EH (cell line): ENCODE measurements at regions not wholly inside any gene's neighbourhood (a gene's known extent, or its start where the extent isn't known, plus 50 kb on each side); places are given as distances from the start of the nearest gene placed in this dataset.

Experiments
- DNase-seq: peaks from one replicate; pipeline ENCODE4 v3.0.0-alpha.2; 2015; ENCODE audit warnings: low read depth

GRCh38 chr11:110785398-110785797 lies 73.2 kb upstream of the ARHGAP20 start:
- DNase-seq, result no peak

DNA sequence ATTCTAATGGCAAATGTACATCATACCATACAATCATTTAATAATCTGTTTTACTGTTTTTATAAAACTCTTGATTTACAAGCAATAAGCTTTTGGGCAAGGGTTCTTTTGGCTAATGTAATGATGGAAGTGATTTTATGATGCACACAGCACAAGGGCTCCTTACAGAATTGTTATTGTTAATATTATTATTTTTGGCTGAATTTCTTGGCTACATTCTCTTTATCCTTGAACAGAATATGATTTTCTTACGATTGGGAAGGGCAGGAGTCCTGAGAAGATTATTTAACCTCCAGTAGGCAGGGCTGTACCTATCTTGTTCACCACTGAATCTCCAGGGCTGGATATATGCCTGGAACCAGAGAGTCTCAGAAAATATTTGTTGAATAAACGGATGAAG lies 70.4 kb upstream of the ARHGAP20 start:
- DNase-seq, result no peak

DNA sequence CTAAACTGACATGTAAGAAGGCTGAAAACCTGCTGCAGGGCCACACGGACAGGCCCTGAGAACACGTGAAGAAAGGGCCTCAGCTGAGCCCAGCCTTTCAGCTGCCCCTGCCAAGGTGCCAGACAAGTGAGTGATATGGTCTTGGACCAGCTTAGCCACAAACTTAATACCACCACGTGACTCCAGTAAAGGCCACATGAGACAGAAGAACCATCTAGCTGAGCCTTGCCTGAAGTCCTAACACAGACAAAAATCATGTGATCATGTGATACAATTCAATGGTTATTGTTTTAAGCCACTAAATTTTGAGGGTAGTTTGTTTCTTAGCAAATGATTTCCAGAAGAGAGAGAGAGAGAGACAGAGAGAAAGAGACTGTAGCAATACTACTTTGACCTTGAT lies 66.9 kb upstream of the ARHGAP20 start:
- no peak for DNase-seq

GRCh38 chr11:110778343-110778742 lies 66.1 kb upstream of the ARHGAP20 start:
- peak; percentile 64 for DNase-seq

DNA sequence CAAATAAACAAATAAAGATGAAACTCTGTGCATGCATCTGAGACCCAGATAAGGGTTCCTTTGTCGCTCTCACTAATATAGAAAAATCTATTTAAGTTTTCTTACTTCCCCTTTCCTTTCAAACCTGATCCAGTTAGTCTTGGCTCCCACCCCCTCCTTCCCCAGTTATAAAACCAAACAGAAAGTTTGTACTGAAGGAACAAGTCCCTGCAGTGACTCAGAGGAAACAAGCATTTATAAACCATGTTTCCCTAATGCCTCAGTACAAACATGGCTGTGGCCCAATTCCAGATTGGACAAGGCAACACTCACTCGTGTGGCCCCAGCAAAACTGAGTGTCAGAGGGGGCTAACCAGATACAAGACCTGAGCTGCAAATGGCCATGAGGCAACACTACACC lies 65.5 kb upstream of the ARHGAP20 start:
- DNase-seq, result peak; percentile 71

DNA sequence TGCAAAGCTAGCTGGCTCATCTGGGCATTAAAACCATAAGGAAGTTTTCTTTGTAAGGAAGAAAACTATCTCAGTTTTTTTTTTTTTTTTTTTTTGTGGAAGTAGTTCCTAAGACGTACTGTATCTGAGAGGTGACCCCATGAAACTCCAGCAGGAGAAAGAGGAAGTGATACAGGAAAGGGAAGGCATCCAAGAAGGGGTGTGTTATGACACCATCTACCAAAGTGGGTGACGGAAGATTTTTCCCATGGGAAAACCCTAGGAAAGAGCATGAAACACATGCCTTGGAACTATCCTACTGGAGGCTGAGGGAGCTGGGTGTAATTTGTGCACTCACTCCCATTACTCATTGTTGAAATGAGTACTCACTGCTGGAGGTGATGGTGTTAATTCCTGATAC lies 63.8 kb upstream of the ARHGAP20 start:
- DNase-seq, result peak; percentile 22

- DNase-seq, result peak; percentile 35
Measured at GRCh38 chr11:110774138-110775014, 62.1 kb upstream of the ARHGAP20 start.

DNA sequence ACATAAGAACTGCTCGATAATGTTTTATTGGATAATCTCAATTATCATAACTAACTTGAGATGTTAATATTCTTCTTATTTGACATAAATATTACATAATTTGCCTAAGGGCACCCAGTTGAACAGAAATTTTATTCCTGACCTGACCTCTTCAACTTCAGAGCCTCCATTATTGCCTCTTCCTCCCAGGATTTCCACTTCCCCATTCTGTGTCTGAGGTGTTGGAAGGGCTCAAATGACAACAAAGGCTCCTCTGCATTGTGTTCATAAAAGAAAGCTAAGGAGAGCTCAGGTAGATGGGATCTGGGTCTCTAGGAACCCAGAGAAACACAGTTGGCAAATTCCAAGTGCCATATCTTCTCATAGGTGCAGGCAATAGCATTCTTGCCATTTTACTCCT lies 61.2 kb upstream of the ARHGAP20 start:
- DNase-seq, result no peak

DNA sequence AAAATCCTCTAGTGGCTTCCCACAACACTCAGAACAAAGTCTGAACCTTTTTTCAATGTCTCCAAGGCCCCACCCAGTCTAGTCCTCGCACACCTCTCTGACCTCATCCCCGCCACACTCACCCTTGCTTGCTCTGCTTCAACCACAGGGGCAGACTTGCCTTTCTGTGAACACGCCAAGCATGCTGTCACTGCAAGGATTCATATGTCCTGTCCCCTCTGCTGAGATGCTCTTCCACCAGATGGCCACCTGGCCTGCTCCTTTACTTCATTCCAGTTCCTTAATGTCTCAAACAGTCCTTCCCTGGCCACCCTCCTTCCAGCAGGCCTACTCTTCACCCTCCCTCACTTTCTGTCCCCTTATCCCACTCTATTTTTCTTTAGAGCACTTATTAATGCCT lies 60.6 kb upstream of the ARHGAP20 start:
- no peak for DNase-seq

DNA sequence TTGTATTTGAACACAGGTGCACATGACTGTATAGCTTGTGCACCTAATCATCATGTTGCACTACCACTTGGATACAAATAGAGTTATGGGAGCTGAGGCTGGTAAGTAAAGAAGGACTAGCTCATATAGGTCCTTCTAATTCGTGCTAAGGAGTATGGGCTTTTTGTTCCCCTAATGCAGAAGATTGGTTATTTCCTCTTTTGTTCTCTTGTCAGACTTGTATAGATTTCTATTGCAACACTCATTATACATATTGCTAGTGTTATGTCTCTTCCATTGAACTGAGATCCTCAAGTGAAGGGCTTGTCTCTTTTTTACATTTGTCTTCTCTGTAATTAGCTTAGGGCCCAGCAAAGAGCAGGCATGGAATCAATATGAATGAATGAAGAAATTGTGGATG lies 54.1 kb upstream of the ARHGAP20 start:
- no peak for DNase-seq

GRCh38 chr11:110764485-110764884 lies 52.2 kb upstream of the ARHGAP20 start:
- no peak for DNase-seq

DNA sequence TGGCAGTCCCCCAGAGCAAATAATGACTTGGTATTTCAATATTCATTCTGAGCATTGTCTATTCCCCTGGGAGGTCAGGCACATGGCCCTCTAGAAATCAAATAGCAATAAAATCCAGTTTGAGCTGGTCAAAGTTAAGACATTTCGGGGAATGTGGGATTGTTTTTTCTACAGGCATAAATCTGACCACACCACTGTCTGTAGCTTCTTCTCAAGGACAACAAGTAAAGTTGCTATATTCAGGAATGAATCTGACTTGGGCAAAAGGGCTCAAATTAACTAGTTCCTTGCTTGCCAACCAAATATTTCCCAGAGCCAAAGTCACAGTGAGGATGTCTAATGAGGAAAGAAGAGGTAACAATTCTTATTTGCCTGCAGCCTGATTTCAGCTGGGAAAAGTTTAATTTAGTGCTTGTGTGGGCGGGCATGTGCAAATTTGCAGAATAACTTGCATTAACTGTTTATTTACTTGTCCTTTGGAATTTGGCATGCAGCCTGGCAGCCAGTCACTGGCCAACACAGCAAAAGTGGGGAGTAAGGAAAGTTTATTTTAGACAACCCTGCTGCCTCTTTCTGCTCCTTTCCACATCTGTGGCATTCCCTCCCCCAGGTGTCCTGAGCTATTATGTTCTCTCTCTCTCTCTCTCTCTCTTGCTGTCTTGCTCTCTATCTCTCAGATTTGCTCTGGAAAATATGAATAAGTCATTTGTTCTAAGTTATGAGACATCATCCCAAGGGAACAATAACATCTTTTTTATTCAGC lies 51.2 kb upstream of the ARHGAP20 start:
- DNase-seq, result peak; percentile 87

GRCh38 chr11:110762590-110762989 lies 50.4 kb upstream of the ARHGAP20 start:
- peak; percentile 70 for DNase-seq
